HG02870 (cell line): ENCODE measurements at regions not wholly inside any gene's neighbourhood (a gene's known extent, or its start where the extent isn't known, plus 50 kb on each side); places are given as distances from the start of the nearest gene placed in this dataset.

ENCODE experiments used
- ATAC-seq: cut with Tn5 transposase; IDR thresholded peaks from one replicate; pipeline ENCODE4 v1.9.1; 2021; ENCODE audit warnings: mild to moderate bottlenecking, moderate library complexity; ENCODE audit not compliant: unreplicated experiment

DNA sequence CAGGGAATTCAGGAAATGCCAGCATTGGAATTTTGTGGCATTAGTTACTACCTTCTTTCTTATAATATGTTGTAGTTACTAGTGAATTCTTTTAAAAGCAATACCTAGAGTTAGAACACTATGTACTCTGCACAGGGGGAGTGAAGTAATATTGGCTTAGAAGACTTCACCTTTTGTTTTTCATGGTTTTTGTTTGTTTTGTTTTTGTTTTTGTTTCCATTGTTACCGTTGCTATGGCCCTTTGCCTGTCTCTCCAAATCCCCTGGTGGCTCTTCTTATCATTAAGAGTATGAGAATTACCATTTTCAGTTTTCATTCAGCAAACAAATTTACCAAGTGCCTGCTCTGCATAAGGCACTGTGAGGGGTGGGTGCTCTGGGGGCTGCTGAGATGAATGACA, 160.1 kb downstream of the HAUS1 start:
- peak; percentile 55 for ATAC-seq

DNA sequence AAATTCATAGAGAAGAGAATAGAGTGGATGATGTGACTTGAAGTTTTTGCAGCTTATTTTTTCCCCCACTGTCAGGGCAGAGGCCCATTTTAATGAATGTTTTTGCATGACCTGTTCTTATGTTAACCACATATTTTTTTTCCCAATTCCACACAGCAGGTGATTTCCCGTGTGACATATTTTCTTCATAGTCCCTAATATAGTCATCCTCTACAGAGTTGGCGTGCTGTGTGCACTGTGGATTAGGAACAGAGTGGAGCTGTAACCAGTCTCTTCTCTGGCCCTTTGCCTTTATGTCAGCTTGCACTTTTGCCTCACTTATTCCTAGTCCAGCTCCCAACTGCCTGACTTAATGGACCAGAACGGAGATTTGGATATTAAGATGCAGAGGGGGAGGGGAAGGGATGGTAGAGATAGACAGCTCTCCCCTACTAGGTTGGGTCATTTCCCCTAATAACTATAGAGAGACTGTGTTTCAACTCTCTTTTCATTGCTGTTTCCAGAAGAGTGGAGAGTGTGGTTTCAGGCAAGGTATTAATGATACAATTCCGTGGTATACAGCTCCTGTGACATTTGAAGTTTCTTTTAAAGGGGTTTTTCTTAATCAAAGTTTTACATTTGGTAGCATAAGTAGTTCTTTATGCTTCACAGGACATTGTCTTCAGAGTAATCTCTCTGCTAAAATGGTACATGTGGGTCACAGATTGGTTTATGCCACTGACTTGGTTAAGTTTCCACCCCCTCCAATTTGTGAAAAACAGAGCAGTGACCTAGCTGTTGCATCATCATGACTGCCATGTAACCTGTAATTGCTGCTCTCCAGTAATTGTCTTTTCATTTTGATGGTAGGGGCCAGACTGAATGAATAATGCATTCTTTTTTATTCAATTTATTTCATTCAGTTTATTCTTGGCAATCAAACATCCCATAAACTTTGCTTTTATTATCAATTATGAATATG, 161.3 kb downstream of the HAUS1 start:
- ATAC-seq = no peak

DNA sequence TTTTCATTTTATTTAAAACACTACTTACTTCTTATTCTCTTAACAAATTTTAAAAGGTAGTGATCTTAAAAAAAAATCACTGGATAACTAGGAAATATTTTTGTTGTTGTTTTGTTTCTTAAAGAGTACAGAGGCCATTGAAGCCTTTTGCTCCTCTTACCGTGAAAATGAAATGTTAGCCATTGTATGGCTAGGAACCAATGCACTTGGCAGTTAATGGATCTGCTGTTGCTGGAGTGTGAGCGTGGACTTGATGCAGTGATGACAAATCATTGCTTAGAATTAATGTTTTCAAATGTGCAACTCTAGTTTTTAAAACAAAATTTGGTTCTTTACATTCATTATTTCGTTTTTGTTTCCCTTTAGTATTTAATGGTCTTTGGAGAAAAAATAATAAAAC, 162.3 kb downstream of the HAUS1 start:
- no peak for ATAC-seq

DNA sequence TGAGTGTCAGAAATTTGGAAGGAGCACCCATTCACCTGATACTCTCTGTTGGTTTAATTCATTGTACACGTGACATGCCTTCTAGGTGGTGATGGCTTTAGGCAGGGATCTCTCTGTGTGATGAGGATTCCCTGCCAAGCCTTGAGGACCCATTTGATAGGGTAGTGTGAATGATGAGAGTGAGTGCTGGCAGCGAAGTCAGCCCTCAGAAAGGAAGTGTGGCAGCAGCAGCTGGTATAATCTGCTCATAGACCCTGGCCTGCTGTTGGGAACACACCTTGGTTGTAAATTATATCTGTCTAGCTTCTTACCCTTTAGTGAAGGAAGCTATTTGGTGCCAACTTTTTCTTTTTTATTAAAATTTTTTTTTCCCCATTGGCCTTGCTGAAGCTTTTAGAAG, 164.5 kb downstream of the HAUS1 start:
- no peak for ATAC-seq

DNA sequence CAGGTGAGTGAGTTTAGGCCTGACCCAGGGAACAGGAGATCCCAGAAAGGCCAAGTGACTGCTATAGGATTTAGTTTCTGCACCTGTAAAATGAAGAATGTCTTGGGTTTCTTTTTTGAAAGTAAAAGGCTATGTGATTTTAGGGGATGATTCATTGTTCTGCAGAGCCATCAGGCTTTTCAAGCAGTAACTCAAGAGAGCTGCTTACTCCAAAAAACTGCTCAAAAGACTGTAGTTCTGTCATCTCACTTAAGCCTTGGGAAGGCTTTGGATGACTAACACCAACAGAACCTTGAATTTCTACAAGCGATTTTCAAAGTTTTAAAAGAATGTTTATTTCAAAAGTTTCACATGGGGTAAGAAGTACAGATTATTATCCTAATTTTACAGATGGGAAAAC, 165.1 kb downstream of the HAUS1 start:
- no peak for ATAC-seq

DNA sequence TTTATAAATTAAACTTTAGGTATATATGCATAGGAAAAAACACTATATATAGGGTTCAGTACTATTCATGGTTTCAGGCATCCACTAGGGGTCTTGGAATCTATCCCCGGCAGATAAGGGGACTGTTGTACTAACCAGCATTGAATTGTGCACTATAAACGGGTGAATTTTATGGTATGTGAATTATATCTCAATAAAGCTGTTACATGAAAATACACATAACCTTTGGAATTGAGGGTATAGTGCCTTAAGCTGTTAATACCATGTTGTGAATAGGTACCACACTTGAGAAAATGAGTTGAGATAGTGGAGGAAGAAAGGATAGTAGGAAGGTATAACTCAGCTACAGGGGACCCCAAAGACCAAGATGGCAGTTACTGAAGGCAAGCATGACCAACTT, 167.3 kb downstream of the HAUS1 start:
- no peak for ATAC-seq

DNA sequence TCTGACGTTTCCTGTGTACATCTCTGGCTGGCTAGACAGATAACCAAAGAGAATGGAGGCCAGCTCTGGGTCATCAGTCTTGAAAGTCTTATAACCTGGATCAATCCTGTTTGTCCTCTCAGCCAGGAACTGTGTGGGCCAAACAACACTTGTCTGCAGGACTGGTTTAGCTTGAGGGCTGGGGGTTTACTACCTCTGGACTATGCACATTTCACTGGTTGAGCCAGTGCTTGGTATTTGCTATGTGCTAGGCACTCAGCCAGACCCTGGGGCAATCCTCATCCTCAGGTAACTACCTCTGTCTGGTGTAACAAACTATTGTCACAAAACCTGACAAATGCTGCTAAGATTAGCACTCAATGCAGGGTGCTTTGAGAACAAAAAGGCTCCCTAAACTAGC, 169.7 kb downstream of the HAUS1 start:
- ATAC-seq = no peak

DNA sequence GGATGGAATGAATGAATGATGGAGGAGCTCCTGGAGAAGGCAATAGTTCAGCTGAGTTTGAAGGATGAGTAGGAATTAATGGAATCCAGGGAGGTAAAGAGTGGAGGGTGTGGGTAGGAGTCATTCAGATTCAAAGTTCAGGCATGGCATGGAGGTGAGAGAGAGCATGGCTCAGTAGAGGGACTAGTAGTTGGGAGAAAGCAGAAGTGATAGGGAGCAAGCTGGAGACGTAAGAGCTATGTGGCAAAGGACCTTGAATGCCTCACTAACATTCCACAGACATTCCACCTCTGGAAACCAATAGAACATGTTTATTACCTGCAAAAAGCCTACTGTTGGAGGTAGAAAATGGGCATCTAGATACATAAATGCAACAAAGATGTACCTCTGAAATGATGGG, 170.1 kb downstream of the HAUS1 start:
- no peak for ATAC-seq

DNA sequence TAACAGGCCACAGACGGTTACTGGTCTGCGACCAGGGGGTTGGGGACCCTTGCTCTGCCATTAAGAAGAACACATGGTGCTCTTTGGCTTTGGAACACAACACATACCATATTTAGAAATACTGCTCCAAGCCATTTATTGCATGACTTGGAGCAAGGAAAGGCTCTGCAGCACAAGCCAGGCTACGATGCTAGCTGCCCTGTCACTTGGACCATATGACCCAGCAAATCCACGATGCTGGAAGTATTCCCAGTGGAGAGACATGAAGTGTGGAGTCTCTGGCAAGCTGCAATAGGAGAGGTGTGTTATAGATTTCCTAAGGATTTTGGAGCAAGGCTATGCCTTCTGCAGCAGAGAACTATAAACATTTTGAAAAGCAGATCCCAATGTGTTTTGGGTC, 171.2 kb downstream of the HAUS1 start:
- no peak for ATAC-seq

DNA sequence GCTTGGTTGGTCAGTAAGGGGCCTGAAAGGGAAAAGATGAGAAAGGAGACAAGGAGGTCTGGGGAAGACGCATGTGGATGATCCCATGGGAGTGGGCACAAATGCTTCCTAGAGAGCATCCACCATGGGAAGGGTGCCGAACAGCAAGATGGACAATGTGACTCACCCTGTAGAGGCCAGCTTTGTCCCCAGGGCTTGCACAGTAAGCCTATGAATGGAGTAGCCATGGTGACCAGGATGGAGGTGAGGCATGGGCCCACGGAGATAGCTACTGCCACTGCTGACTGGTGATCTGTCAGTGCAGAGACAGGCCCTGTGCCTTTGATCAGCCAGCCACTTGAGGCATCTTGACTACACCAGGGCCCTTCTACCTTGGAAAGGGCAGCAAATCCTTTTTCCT, 172.6 kb downstream of the HAUS1 start:
- no peak for ATAC-seq

DNA sequence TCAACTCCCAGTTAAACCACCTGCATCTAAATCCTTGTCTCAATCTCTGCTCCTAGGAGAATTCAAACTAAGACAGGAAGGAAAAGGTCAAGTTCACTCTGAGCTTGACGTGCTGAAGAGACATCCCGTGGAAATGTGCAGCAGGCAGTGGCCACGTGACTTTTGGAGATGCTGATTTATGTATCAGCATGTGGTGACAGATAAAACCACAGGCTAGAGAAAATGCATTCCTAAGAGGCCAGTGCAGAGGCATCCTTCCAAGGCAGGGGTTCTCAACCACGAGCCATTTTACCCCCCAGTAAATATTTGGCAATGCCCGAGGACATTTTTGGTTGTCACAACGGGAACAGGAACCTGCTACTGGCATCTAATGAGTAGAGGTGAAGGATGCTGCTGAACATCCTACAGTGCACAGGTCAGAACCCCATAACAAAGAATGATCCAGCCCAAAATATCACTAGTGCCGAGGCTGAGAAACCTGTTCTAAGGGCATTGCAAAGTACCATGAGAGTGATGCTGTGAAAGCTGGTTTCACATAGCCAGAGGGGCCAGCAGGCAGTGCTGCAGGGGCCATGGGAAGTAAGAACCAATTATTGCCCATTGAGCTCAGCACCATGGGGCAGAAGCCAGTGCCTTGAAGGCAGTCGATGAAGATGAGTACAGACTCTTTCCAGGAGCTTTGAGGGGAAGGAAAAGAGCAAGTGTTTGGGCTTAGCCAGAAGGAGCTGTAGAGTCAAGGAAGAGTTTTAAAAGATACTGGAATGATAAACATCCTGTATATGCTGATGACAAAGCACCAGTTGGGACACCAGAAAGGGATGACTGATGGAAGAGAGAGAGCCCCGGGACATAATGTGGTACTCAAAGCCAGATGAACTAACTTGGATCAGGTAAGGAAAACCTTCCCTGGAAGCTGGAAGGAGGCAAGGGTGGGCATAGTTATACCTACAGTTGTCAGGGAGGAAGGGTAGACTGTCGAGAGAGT, 174.6 kb downstream of the HAUS1 start:
- no peak for ATAC-seq

DNA sequence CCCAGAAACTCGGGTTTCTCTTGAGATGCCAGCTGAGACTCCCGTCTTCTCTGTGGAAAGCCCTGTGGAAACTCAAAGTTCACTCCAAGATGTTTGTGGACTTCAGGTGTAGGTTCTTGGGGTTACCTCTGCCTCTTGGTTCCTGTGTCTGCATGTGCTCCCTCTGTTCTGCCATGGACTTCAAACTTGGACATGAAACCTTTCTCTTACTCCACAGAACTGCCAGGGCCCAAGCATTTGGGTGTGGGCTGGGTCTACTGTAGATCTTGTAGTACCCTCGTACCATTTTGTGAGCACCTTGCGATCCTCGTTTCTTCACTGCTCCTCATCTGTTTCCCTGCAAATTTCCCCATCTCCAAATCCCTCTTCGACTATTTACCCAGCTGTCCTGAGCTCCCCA, 175.5 kb downstream of the HAUS1 start:
- no peak for ATAC-seq

DNA sequence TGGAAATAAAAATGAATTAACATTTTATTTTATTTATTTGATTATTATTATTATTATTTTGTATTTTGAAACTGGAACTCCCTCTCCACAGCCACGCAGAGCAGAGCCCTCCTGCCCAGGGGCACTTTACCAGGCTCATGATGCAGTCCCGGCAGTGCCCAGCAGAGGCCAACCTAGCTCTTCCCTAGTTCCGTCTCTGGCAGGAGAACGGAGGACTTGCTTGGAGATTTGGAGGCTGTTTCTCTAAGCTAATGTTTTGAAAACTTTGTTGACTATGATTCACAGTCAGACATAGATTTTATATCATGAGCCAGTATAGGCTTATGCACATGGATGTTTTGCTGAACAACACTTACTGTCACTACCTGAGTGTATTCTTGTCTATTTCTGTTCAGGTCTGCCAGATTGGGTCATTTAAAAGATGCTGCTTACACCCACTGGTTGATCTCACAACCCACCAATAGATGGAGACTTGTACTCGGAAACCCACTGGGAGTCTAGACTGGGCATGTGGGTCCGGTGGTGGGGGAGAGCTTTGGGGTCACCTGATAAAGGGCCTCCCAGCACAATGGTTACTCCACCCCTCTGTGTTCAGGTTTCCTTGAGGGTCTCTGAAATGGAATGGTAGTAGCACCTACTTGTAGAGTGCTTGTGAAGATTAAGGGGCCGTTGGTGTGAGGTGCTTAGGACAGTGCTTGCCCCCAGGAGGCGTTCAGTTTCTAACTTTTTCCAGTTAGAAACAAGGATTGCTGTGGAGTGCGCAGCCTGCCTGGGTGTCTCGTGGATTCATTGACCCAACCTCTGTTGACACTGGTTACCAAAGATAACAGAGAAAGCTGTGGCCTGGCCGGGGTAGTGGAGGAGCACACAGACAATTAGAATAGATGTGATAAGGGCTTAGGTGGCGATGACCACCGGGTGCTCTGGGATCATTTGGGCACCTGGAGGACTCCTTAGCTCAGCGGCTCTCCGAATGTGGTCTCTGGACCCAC, 177.3 kb downstream of the HAUS1 start:
- peak; percentile 71 for ATAC-seq

DNA sequence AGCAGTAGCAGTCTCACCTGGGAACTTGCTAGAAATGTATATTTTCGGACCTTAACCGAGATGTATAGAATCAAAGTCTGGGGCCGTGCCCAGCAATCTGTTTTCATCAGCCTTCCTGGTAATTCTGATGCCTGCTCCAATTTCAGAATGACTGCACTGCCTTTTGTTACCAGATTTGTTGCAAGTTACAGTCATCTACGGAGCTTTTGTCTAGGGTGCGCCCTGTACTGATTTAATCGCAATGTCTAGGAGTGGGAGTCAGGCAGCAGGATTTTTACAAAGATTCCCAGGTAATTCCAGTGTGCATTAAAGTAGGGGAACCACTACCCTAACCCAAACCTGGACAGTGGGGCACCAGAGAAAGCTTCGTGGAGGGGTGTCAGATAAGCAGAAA, 178.0 kb downstream of the HAUS1 start:
- ATAC-seq = no peak

DNA sequence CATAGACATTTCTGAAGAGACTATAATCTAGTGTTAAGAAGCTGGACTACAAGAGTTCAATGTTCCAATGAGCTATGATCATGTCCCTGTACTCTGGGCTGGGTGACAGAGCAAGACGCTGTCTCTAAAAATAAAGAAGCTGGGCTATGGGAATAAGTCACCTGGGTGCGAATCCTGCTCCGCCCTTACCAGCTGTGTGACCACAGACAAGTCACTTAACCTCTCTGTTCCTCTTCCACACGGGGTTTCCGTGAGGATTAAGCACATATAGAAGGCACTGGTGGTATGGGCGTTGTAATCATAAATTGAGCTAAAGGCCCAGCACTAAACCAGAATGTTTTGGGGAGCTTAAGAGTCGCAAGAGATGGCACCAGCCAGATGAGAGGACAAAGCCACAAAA, 178.5 kb downstream of the HAUS1 start:
- no peak for ATAC-seq

DNA sequence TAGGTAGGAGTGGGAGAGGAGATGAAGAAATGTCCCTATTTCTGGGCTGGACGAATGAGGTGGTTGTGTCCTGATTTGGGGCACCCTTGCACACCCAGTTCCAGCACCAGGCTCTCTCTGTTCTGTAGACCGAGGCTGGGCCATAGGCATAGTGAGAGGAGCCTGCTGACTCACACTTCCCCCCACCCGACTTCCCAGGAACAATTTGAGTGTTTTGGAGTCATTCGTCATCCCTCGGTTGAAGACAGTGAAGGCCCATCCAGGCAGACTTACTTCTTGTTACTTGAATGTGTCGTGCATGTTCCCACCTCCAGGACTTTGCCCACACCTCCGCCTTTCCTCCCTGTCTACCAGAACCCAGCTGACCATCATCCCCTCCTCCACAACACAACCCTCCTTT, 179.1 kb downstream of the HAUS1 start:
- no peak for ATAC-seq

DNA sequence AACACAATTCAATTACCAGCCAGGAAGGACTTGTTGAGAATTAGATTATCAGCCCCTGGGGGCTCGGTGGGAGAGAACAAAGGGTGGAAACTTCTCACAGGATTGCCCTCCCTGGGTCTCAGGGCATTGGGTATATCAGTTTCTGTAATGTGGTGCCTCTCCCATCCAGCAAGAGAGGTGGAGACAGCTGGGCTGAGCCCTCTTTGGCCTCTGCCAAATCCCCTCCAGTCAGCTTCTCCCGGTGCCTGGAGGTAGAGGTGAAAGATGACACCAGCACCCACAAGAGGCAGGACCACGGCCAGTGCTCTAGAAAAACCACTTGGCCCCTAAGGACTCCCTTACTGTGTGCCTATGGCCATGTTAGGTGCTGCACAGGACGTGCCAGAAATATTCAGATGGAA, 179.7 kb downstream of the HAUS1 start:
- ATAC-seq = no peak

DNA sequence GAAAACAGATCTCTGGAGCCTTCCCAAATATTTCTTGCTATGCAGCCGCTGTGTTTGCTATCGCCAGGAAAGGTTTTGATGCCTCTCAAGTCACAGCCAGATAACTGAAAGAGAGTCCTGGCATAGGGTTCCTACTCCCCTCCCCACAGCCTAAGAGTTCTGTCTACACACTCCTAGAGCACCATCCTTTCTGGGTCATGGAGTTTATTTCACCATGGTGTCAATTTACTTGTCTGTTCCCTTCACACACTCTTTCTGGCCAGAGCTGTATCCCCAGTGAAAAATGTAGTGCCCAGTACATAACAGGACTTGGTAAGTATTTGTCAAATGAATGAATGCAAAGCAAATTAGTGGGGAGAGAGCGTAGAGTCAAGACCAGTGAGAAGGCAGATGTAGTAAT, 185.3 kb downstream of the HAUS1 start:
- no peak for ATAC-seq

DNA sequence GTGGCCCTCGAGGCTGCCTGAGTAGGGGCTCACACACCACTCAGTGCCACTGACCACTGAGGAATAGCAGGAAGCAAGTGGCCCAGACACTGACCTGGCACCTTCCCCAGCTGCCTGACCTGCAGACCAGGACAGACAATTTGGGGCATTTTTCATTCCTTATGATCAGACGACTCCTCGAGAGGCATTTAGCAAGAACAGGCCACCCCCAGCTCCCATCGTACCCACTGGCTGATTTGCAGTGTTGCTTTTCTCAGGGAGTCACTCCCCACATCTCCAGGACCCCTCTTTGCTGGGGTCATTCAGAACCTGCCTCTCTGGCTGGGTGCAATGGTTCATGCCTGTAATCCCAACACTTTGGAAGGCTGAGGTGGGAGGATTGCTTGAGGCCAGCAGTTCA, 185.7 kb downstream of the HAUS1 start:
- no peak for ATAC-seq

DNA sequence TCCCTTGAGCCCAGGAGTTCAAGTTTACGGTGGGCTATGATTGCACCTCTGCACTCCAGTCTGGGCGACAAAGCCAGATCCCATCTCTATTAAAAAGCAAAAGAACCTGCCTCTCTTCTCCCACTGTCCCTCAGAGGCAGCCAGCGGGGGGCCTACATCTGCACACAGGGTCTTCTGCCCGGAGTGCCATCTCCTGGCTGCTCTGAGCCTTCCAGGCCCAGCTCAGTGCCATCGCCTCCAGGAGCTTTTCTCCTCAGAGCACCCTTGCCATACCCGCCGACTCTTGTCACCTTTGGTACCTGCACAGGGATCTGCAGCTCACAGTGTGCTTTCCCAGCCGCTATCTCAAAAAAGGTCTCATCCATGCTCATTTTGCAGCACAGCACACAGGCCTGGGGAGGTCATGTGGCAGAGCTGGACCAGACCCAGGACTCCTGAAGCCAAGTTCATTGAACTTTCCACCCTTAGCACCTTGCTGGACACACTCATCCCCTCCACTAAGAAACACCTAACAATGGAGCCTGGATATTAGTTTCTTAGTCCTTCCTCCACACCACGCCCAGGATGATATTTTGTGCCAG, 186.3 kb downstream of the HAUS1 start:
- ATAC-seq = no peak
